CD14-positive monocyte (primary cell): ENCODE measurements at regions not wholly inside any gene's neighbourhood (a gene's known extent, or its start where the extent isn't known, plus 50 kb on each side); places are given as distances from the start of the nearest gene placed in this dataset.

Experiments used
- DNase-seq, 3 donors: peaks; one replicate each; pipeline ENCODE4 v3.0.0-alpha.2; 2011 to 2022
- H2AFZ ChIP-seq: 2 replicates; pipeline ENCODE4 v1.6.0; 2012; ENCODE audit warnings: mild to moderate bottlenecking, low read depth, low read length, inconsistent platforms; ENCODE audit not compliant: insufficient read depth, poor library complexity, severe bottlenecking
- H3K27ac ChIP-seq, 2 donors: 1 replicate in 1 of 2; 2 replicates in 1 of 2; pipeline ENCODE4 v1.5.1; 2012 to 2013; ENCODE audit warnings: low read length in 2 of 2, control low read depth in 1 of 2, inconsistent platforms in 1 of 2, low read depth in 1 of 2, mild to moderate bottlenecking in 1 of 2
- H3K27me3 ChIP-seq, 2 donors: one replicate each; pipeline versions ENCODE4 v1.6.0 to v1.6.1; 2011 to 2013; ENCODE audit warnings: low read length in 2 of 2; ENCODE audit not compliant: control insufficient read depth in 2 of 2, insufficient read depth in 2 of 2
- H3K36me3 ChIP-seq, 2 donors: replicated peaks in 1 of 2; 1 replicate in 1 of 2; 2 replicates in 1 of 2; pipeline versions ENCODE4 v1.5.1 to v1.6.1; 2012 to 2013; ENCODE audit warnings: low read length in 2 of 2, control low read depth in 1 of 2, inconsistent platforms in 1 of 2, mild to moderate bottlenecking in 1 of 2; ENCODE audit not compliant: insufficient read depth in 2 of 2, control insufficient read depth in 1 of 2
- H3K4me1 ChIP-seq, 2 donors: 1 replicate in 1 of 2; 2 replicates in 1 of 2; pipeline versions ENCODE4 v1.5.1 to v1.6.1; 2012 to 2013; ENCODE audit warnings: low read length in 2 of 2, control low read depth in 1 of 2, inconsistent platforms in 1 of 2, mild to moderate bottlenecking in 1 of 2, moderate library complexity in 1 of 2; ENCODE audit not compliant: insufficient read depth in 2 of 2, control insufficient read depth in 1 of 2
- H3K4me2 ChIP-seq: replicated peaks from 2 replicates; pipeline ENCODE3; 2012; ENCODE audit warnings: low read length, moderate library complexity, mild to moderate bottlenecking; ENCODE audit not compliant: poor library complexity, severe bottlenecking; ENCODE audit errors: extremely low read depth
- H3K4me3 ChIP-seq, 3 experiments: fragments of 200-600 bp in 1 of 3; sonication (generic) in 1 of 3; replicated peaks in 1 of 3; 1 replicate in 2 of 3; 2 replicates in 1 of 3; pipeline ENCODE4 v1.5.1; 2011 to 2013; ENCODE audit warnings: low read length in 3 of 3, mild to moderate bottlenecking in 3 of 3, control low read depth in 2 of 3, low read depth in 2 of 3, inconsistent platforms in 1 of 3, moderate library complexity in 1 of 3
- H3K79me2 ChIP-seq: 2 replicates; pipeline ENCODE4 v1.6.0; 2012; ENCODE audit warnings: mild to moderate bottlenecking, control low read depth, inconsistent platforms, low read length, moderate library complexity; ENCODE audit not compliant: insufficient read depth
- H3K9ac ChIP-seq: 2 replicates; pipeline ENCODE4 v1.6.0; 2017; ENCODE audit warnings: low read length, mild to moderate bottlenecking; ENCODE audit not compliant: insufficient read depth, poor library complexity, severe bottlenecking
- H3K9me3 ChIP-seq, 2 donors: replicated peaks in 1 of 2; 1 replicate in 1 of 2; 2 replicates in 1 of 2; pipeline versions ENCODE4 v1.5.1 to v1.6.1; 2012 to 2013; ENCODE audit warnings: low read length in 2 of 2, control low read depth in 1 of 2; ENCODE audit not compliant: control insufficient read depth in 1 of 2, insufficient read depth in 1 of 2
- H4K20me1 ChIP-seq: 2 replicates; pipeline ENCODE4 v1.6.0; 2012; ENCODE audit warnings: mild to moderate bottlenecking, low read length, control low read depth, moderate library complexity; ENCODE audit not compliant: insufficient read depth
- H3K27ac Mint-ChIP-seq, 7 donors: one replicate each; pipeline ENCODE4 v1.8.0; 2020; ENCODE audit warnings: mild to moderate bottlenecking in 7 of 7, mixed read lengths in 7 of 7, moderate library complexity in 6 of 7, inconsistent platforms in 2 of 7
- H3K27me3 Mint-ChIP-seq, 3 donors: one replicate each; pipeline ENCODE4 v1.8.0; 2021 to 2022; ENCODE audit warnings: low read depth in 3 of 3, mild to moderate bottlenecking in 3 of 3, mixed read lengths in 3 of 3, moderate library complexity in 3 of 3, inconsistent platforms in 1 of 3
- H3K36me3 Mint-ChIP-seq, 2 donors: one replicate each; pipeline ENCODE4 v1.8.0; 2020; ENCODE audit warnings: mixed read lengths in 2 of 2, inconsistent platforms in 1 of 2, mild to moderate bottlenecking in 1 of 2
- H3K4me1 Mint-ChIP-seq: one replicate; pipeline ENCODE4 v1.8.0; 2020; ENCODE audit warnings: mild to moderate bottlenecking, mixed read lengths
- H3K4me3 Mint-ChIP-seq, 2 donors: one replicate each; pipeline ENCODE4 v1.8.0; 2020; ENCODE audit warnings: mild to moderate bottlenecking in 2 of 2, mixed read lengths in 2 of 2, moderate library complexity in 1 of 2
- H3K9me3 Mint-ChIP-seq, 7 donors: one replicate each; pipeline ENCODE4 v1.8.0; 2020 to 2022; ENCODE audit warnings: mixed read lengths in 7 of 7, mild to moderate bottlenecking in 6 of 7, moderate library complexity in 6 of 7, inconsistent platforms in 2 of 7
- WGBS: methylation state at CpG from one replicate; pipeline ENCODE4 v1.1.5; 2013; ENCODE audit warnings: missing lambda C conversion rate; ENCODE audit not compliant: insufficient coverage; 5-methylcytosine and 5-hydroxymethylcytosine counted together
- intact Hi-C, 2 donors: fragments of 100-400 bp; cut with micrococcal nuclease; formaldehyde crosslinking; loops; one replicate each; pipeline versions ENCODE4 v1.15.0 to v1.15.1; 2023
- TF ChIP-seq, protein P1 (sequence below): fragments of 200-600 bp; IDR thresholded peaks from one replicate; pipeline ENCODE4 v1.8.0; 2022; ENCODE audit warnings: antibody characterized with exemption, mild to moderate bottlenecking

GRCh38 chr1:115408533-115408932, 70.5 kb upstream of the NGF start:
- WGBS = no CpG with 5 or more reads among the region's 1 CpG
- Histone ChIP-seq H3K27me3 (no peaks in the 10 kb centered on the region), H2AFZ (no peak overlapping the region), H3K27ac (no peak overlapping the region), H3K79me2 (no peaks in the 10 kb centered on the region), H3K4me3 (no peak overlapping the region), H3K4me1 (no peaks in the 10 kb centered on the region), H3K36me3 (no peaks in the 10 kb centered on the region), H3K4me2 (no peak overlapping the region), H3K9ac (no peak overlapping the region), H3K9me3 (no peaks in the 10 kb centered on the region), H4K20me1 (no peaks in the 10 kb centered on the region)
- peaks cover 0 to 4% (median 3%) of the 10 kb centered on the region in 3 donors for H3K27me3 Mint-ChIP-seq
- TF ChIP-seq, protein P1, sequence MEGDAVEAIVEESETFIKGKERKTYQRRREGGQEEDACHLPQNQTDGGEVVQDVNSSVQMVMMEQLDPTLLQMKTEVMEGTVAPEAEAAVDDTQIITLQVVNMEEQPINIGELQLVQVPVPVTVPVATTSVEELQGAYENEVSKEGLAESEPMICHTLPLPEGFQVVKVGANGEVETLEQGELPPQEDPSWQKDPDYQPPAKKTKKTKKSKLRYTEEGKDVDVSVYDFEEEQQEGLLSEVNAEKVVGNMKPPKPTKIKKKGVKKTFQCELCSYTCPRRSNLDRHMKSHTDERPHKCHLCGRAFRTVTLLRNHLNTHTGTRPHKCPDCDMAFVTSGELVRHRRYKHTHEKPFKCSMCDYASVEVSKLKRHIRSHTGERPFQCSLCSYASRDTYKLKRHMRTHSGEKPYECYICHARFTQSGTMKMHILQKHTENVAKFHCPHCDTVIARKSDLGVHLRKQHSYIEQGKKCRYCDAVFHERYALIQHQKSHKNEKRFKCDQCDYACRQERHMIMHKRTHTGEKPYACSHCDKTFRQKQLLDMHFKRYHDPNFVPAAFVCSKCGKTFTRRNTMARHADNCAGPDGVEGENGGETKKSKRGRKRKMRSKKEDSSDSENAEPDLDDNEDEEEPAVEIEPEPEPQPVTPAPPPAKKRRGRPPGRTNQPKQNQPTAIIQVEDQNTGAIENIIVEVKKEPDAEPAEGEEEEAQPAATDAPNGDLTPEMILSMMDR = no peak
- H3K4me3 Mint-ChIP-seq = no peak overlapping the region
- intact Hi-C loops = no loop called here
- no peak for DNase-seq
- H3K36me3 Mint-ChIP-seq = no peaks in the 10 kb centered on the region
- H3K4me1 Mint-ChIP-seq = peaks cover 2% of the 10 kb centered on the region
- H3K27ac Mint-ChIP-seq = no peak overlapping the region
- H3K9me3 Mint-ChIP-seq = peaks cover 0 to 7% (median 2%) of the 10 kb centered on the region in 7 donors

DNA sequence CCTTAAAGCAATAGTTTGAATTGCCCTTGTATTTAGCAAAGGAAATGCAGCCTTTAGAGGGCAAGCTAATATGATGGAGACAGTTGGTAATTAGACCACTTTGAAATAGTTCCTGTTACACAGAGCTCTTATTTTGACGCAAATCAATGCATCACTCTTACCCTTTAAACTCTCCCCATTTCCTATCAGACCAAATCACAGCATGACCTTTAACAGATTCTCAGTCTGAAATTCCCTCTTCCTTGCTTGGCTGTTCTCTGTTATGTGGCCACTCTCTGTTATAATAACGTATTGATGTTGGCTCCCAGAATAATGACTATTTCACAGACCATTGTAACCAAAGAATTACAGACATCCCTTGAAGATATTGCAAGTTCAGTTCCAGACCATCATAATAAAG, 66.9 kb upstream of the NGF start:
- Histone ChIP-seq H3K4me2 (no peak overlapping the region), H3K27ac (no peak overlapping the region), H3K4me1 (no peaks in the 10 kb centered on the region), H3K9ac (no peak overlapping the region), H3K36me3 (no peaks in the 10 kb centered on the region), H3K9me3 (no peaks in the 10 kb centered on the region), H4K20me1 (no peaks in the 10 kb centered on the region), H3K27me3 (no peaks in the 10 kb centered on the region), H3K4me3 (no peak overlapping the region), H2AFZ (no peak overlapping the region), H3K79me2 (no peaks in the 10 kb centered on the region)
- intact Hi-C loops = no loop called here
- Mint-ChIP-seq H3K36me3 (no peaks in the 10 kb centered on the region), H3K27ac (no peak overlapping the region), H3K27me3 (peaks cover 0 to 2% (median 1%) of the 10 kb centered on the region in 3 donors), H3K4me1 (no peaks in the 10 kb centered on the region), H3K4me3 (no peak overlapping the region), H3K9me3 (peaks cover 0 to 3% (median 2%) of the 10 kb centered on the region in 7 donors)
- WGBS = no CpG with 5 or more reads among the region's 2 CpGs
- no peak for DNase-seq
- TF ChIP-seq, protein P1 = no peak
